ENCODE measurements at regions not wholly inside any gene's neighbourhood (a gene's known extent, or its start where the extent isn't known, plus 50 kb on each side); places are given as distances from the start of the nearest gene placed in this dataset.

DNA sequence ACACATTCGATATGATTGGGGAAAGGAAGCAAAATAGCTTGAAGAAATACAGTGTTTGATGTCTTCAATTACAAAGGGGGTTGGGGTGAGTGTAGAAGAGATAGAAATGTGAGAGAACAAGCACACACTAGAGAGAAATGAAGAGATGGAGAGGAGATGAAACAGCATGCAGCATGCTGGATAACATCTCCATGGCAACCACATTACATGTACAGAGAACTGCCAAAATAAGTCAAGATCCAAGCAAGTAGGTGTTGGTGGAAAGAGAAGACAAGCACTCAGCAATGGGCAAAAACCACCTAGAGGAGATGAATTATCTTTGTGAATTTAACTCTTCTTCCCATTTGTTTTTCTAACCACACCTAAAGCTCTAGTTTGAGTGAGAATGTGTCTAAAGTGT is 289.8 kb downstream of the GRIN2B start:
- no peaks in the 10 kb centered on the region for H3K4me1 ChIP-seq (replicated peaks in 1 of 2)
- H3K27me3 ChIP-seq, result no peaks in the 10 kb centered on the region
- no peaks in the 10 kb centered on the region for H3K36me3 ChIP-seq (replicated peaks in 1 of 2)
- TF ChIP-seq, protein P1, sequence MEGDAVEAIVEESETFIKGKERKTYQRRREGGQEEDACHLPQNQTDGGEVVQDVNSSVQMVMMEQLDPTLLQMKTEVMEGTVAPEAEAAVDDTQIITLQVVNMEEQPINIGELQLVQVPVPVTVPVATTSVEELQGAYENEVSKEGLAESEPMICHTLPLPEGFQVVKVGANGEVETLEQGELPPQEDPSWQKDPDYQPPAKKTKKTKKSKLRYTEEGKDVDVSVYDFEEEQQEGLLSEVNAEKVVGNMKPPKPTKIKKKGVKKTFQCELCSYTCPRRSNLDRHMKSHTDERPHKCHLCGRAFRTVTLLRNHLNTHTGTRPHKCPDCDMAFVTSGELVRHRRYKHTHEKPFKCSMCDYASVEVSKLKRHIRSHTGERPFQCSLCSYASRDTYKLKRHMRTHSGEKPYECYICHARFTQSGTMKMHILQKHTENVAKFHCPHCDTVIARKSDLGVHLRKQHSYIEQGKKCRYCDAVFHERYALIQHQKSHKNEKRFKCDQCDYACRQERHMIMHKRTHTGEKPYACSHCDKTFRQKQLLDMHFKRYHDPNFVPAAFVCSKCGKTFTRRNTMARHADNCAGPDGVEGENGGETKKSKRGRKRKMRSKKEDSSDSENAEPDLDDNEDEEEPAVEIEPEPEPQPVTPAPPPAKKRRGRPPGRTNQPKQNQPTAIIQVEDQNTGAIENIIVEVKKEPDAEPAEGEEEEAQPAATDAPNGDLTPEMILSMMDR (IDR thresholded peaks at IDR 0.05), result no peak
- no peak overlapping the region for H3K4me3 ChIP-seq
- no peak overlapping the region for H3K27ac ChIP-seq
- DNase-seq, result no peak
- 56 to 69% (median 60%) methylated on average over 1 of the region's 1 CpG for WGBS, 4 donors
- intact Hi-C loops (cut with DNase I), result no loop called here
- no peaks in the 10 kb centered on the region for H3K9me3 ChIP-seq (replicated peaks in 1 of 3)

DNA sequence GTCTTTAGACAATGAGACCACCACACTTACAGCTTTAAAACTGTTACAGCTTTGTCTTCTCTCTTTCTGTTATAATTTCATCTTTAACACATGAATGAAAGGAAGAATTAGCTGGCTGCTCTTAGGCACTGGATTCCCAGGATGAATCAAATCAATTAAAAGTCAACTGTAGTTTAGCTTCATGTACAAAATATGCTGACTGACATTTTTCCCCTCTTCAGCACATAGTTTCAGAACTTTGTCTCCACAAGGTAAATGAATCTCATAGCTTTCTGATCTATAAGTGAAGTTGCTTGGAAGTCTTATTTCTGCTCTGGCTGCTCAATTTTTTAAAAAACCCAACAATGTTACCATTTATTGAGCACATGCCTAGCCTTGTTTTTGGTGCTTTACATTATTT is 293.8 kb downstream of the GRIN2B start:
- Histone ChIP-seq H3K9me3 (replicated peaks in 1 of 3) (no peaks in the 10 kb centered on the region), H3K36me3 (replicated peaks in 1 of 2) (no peaks in the 10 kb centered on the region), H3K27me3 (no peaks in the 10 kb centered on the region), H3K27ac (no peak overlapping the region), H3K4me3 (no peak overlapping the region), H3K4me1 (replicated peaks in 1 of 2) (no peaks in the 10 kb centered on the region)
- DNase-seq, result no peak
- TF ChIP-seq, protein P1 (IDR thresholded peaks at IDR 0.05), result no peak
- no peak for TF ChIP-seq POLR2A (IDR thresholded peaks at IDR 0.05)
- intact Hi-C loops (cut with DNase I), result no loop called here

DNA sequence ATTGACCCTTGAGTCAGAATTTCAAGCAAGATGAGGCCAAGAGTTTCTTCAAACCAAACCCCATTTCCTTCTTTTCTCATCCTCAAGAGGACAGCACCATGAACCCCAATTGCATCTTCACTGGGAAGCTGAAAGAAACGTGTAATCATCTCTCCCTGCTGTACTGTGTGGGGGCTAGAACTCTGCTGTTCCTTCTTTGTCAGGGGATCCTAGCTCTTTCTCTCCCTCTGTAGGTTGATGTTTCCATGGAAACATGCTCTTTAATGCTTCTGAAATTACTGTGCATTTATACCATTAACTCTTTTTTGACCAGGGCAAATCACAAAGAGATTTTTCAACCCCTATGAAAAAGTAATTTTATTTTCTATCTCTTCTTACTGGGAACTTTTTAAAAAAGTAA is 295.1 kb downstream of the GRIN2B start:
- WGBS, 4 donors, result 50 to 71% (median 67%) methylated on average over 1 of the region's 1 CpG
- intact Hi-C loops (cut with DNase I), result no loop called here

DNA sequence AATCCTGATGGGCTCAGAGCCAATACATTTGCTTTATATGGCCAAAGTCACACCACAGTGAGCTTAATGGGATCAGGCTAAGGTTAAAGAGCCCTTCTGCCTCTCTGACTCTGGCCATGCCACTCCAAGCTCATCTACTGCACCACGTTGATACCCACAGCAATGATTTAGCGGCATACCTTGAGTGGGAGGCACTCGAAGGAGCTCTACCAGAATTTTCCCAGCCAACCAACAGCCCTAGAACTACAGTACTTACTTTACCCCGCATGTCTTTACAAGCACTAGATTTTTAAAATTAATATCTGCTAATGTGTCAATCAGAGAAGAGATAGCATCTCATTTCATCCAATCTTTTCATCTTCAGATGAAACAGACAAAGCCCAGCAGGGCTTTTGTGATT is 300.5 kb downstream of the GRIN2B start:
- DNase-seq, result no peak
- Histone ChIP-seq H3K4me3 (no peak overlapping the region), H3K4me1 (replicated peaks in 1 of 2) (no peaks in the 10 kb centered on the region), H3K36me3 (replicated peaks in 1 of 2) (no peaks in the 10 kb centered on the region), H3K27me3 (no peaks in the 10 kb centered on the region), H3K27ac (no peak overlapping the region), H3K9me3 (replicated peaks in 1 of 3) (no peaks in the 10 kb centered on the region)
- WGBS, 4 donors, result 73 to 86% (median 78%) methylated on average over 4 of the region's 4 CpGs
- intact Hi-C loops (cut with DNase I), result no loop called here
- TF ChIP-seq, protein P1 (IDR thresholded peaks at IDR 0.05), result no peak
- TF ChIP-seq POLR2A (IDR thresholded peaks at IDR 0.05), result no peak

More for the DNA sequence above, 295.1 kb downstream of the GRIN2B start:
- H3K27ac ChIP-seq, result no peak overlapping the region
- no peaks in the 10 kb centered on the region for H3K27me3 ChIP-seq
- no peak overlapping the region for H3K4me3 ChIP-seq
- TF ChIP-seq POLR2A (IDR thresholded peaks at IDR 0.05), result no peak
- no peaks in the 10 kb centered on the region for H3K4me1 ChIP-seq (replicated peaks in 1 of 2)
- no peak for DNase-seq
- H3K36me3 ChIP-seq (replicated peaks in 1 of 2), result no peaks in the 10 kb centered on the region
- H3K9me3 ChIP-seq (replicated peaks in 1 of 3), result no peaks in the 10 kb centered on the region

DNA sequence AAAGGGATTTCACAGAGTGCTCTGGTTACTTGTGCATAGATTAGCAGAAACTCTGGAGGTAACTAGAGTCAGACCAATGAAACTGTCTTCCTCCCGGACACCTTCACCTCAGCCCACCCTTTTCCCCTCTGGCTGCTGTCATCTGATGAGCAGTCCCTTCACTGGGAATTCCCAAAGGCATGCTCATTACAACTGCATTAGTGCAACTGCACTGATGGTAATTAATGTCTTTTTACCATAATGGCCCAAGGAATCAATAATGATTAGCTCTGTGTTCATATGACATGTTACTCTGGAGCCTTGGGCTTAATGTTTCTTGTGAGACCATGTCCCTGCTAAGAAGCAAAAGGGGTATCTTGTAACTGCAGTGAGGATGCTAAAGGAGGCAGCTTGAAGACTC is 304.5 kb downstream of the GRIN2B start:
- H3K4me3 ChIP-seq, result no peak overlapping the region
- intact Hi-C loops (cut with DNase I), result no loop called here
- H3K36me3 ChIP-seq (replicated peaks in 1 of 2), result no peaks in the 10 kb centered on the region
- H3K27ac ChIP-seq, result no peak overlapping the region
- no peaks in the 10 kb centered on the region for H3K27me3 ChIP-seq
- H3K9me3 ChIP-seq (replicated peaks in 1 of 3), result no peaks in the 10 kb centered on the region
- no peak for DNase-seq
- no peaks in the 10 kb centered on the region for H3K4me1 ChIP-seq (replicated peaks in 1 of 2)
- TF ChIP-seq POLR2A (IDR thresholded peaks at IDR 0.05), result no peak
- TF ChIP-seq, protein P1 (IDR thresholded peaks at IDR 0.05), result no peak
- whole genome bisulfite sequencing, 4 donors, result 65 to 89% (median 87%) methylated on average over 1 of the region's 1 CpG
